HEK293 (cell line): ENCODE measurements at regions not wholly inside any gene's neighbourhood (a gene's known extent, or its start where the extent isn't known, plus 50 kb on each side); places are given as distances from the start of the nearest gene placed in this dataset.

ENCODE experiments used
- CTCF ChIA-PET: fragments of 350-600 bp; formaldehyde crosslinking; extraction: SDS; loops from one replicate; lab custom pipeline; 2021; ENCODE audit warnings: antibody characterized with exemption; lab: Yijun Ruan, JAX
- POLR2A ChIA-PET: fragments of 300-600 bp; formaldehyde crosslinking; extraction: SDS; loops from one replicate; lab custom pipeline; 2020; ENCODE audit warnings: antibody characterized with exemption, inconsistent platforms; lab: Yijun Ruan, JAX
- H3K27ac ChIP-seq: fragments of 200-500 bp; sonication (Bioruptor generic); 2 replicates; pipeline ENCODE4 v1.5.1; 2014; ENCODE audit warnings: low read depth, low read length, control low read depth, inconsistent platforms; ENCODE audit errors: extremely low read depth
- H3K36me3 ChIP-seq, 2 experiments: fragments of 200-500 bp in 1 of 2; sonication (Bioruptor generic) in 1 of 2; 1 replicate in 1 of 2; 2 replicates in 1 of 2; pipeline ENCODE4 v1.5.1; 2014 to 2017; ENCODE audit warnings: inconsistent platforms in 2 of 2, low read length in 2 of 2; ENCODE audit not compliant: control insufficient read depth in 2 of 2, insufficient read depth in 1 of 2
- H3K4me1 ChIP-seq: fragments of 200-500 bp; sonication (Bioruptor generic); 2 replicates; pipeline ENCODE4 v1.5.1; 2014; ENCODE audit warnings: mild to moderate bottlenecking, low read length, inconsistent platforms; ENCODE audit not compliant: control insufficient read depth, insufficient read depth
- H3K4me3 ChIP-seq: 2 replicates; pipeline ENCODE4 v1.5.1; 2011; ENCODE audit warnings: low read depth, mild to moderate bottlenecking, control low read depth, low read length, moderate library complexity
- H3K9me3 ChIP-seq: fragments of 200-500 bp; sonication (Bioruptor generic); 2 replicates; pipeline ENCODE4 v1.5.1; 2014; ENCODE audit warnings: low read depth, low read length, inconsistent platforms; ENCODE audit not compliant: control insufficient read depth, insufficient read depth
- EGR2 ChIP-seq: fragments of 450-650 bp; formaldehyde crosslinking; IDR thresholded peaks from 2 replicates; pipeline ENCODE4 v1.5.1; 2016; ENCODE audit warnings: low read depth, missing biosample characterization, missing genetic modification characterization
- FEZF1 ChIP-seq: fragments of 450-650 bp; formaldehyde crosslinking; IDR thresholded peaks from 2 replicates; pipeline ENCODE4 v1.5.1; 2016; ENCODE audit warnings: missing biosample characterization, missing genetic modification characterization
- GFI1B ChIP-seq: fragments of 450-650 bp; formaldehyde crosslinking; IDR thresholded peaks from 2 replicates; pipeline ENCODE4 v1.5.1; 2016; ENCODE audit warnings: missing biosample characterization, missing genetic modification characterization
- GLIS2 ChIP-seq: fragments of 450-650 bp; formaldehyde crosslinking; IDR thresholded peaks from 2 replicates; pipeline ENCODE4 v1.5.1; 2016; ENCODE audit warnings: missing biosample characterization, missing genetic modification characterization
- HIC1 ChIP-seq: fragments of 450-650 bp; formaldehyde crosslinking; IDR thresholded peaks from 2 replicates; pipeline ENCODE4 v1.5.1; 2016; ENCODE audit warnings: missing biosample characterization, missing genetic modification characterization
- PRDM6 ChIP-seq: fragments of 450-650 bp; formaldehyde crosslinking; IDR thresholded peaks from 2 replicates; pipeline ENCODE4 v1.5.1; 2017; ENCODE audit warnings: missing biosample characterization, missing genetic modification characterization
- SALL2 ChIP-seq: fragments of 450-650 bp; formaldehyde crosslinking; IDR thresholded peaks from 2 replicates; pipeline ENCODE4 v1.5.0; 2017; ENCODE audit warnings: missing biosample characterization, mild to moderate bottlenecking, missing genetic modification characterization, borderline replicate concordance
- ZBTB20 ChIP-seq: fragments of 450-650 bp; formaldehyde crosslinking; IDR thresholded peaks from 2 replicates; pipeline ENCODE4 v1.5.1; 2016; ENCODE audit warnings: missing biosample characterization, missing genetic modification characterization
- ZIC2 ChIP-seq: fragments of 450-650 bp; formaldehyde crosslinking; IDR thresholded peaks from 2 replicates; pipeline ENCODE4 v1.5.1; 2016; ENCODE audit warnings: missing biosample characterization, missing genetic modification characterization
- ZNF121 ChIP-seq: fragments of 450-650 bp; formaldehyde crosslinking; IDR thresholded peaks from 2 replicates; pipeline ENCODE4 v1.5.1; 2016; ENCODE audit warnings: missing biosample characterization, missing genetic modification characterization
- ZNF138 ChIP-seq: fragments of 450-650 bp; formaldehyde crosslinking; IDR thresholded peaks from 2 replicates; pipeline ENCODE4 v1.5.1; 2016; ENCODE audit warnings: missing biosample characterization, missing genetic modification characterization, borderline replicate concordance
- ZNF146 ChIP-seq: fragments of 450-650 bp; formaldehyde crosslinking; IDR thresholded peaks from 2 replicates; pipeline ENCODE4 v1.5.1; 2016; ENCODE audit warnings: missing biosample characterization, missing genetic modification characterization
- ZNF174 ChIP-seq: fragments of 450-650 bp; formaldehyde crosslinking; IDR thresholded peaks from 2 replicates; pipeline ENCODE4 v1.5.0; 2017; ENCODE audit warnings: missing biosample characterization, mild to moderate bottlenecking, missing genetic modification characterization
- ZNF23 ChIP-seq: fragments of 450-650 bp; formaldehyde crosslinking; IDR thresholded peaks from 2 replicates; pipeline ENCODE4 v1.5.1; 2016; ENCODE audit warnings: missing biosample characterization, missing genetic modification characterization, borderline replicate concordance
- ZNF24 ChIP-seq: fragments of 450-650 bp; formaldehyde crosslinking; IDR thresholded peaks from 2 replicates; pipeline ENCODE4 v1.5.1; 2016; ENCODE audit warnings: missing biosample characterization, missing genetic modification characterization
- ZNF248 ChIP-seq: fragments of 450-650 bp; formaldehyde crosslinking; IDR thresholded peaks from 2 replicates; pipeline ENCODE4 v1.5.1; 2017; ENCODE audit warnings: missing biosample characterization, missing genetic modification characterization
- ZNF280D ChIP-seq: fragments of 450-650 bp; formaldehyde crosslinking; IDR thresholded peaks from 2 replicates; pipeline ENCODE4 v1.5.1; 2016; ENCODE audit warnings: missing biosample characterization, missing genetic modification characterization
- ZNF324 ChIP-seq: fragments of 450-650 bp; formaldehyde crosslinking; IDR thresholded peaks from 2 replicates; pipeline ENCODE4 v1.5.1; 2016; ENCODE audit warnings: missing biosample characterization, missing genetic modification characterization
- ZNF341 ChIP-seq: fragments of 450-650 bp; formaldehyde crosslinking; IDR thresholded peaks from 2 replicates; pipeline ENCODE4; 2016; ENCODE audit warnings: low read depth, missing biosample characterization, missing genetic modification characterization
- ZNF354C ChIP-seq: fragments of 450-650 bp; formaldehyde crosslinking; IDR thresholded peaks from 2 replicates; pipeline ENCODE4 v1.5.1; 2016; ENCODE audit warnings: missing biosample characterization, missing genetic modification characterization, low read depth, borderline replicate concordance
- ZNF366 ChIP-seq: fragments of 450-650 bp; formaldehyde crosslinking; conservative IDR thresholded peaks from 2 replicates; pipeline ENCODE4 v1.5.1; 2016; ENCODE audit warnings: missing biosample characterization, missing genetic modification characterization
- ZNF416 ChIP-seq: fragments of 450-650 bp; formaldehyde crosslinking; IDR thresholded peaks from 2 replicates; pipeline ENCODE4 v1.5.1; 2016; ENCODE audit warnings: missing biosample characterization, missing genetic modification characterization
- ZNF426 ChIP-seq: fragments of 450-650 bp; formaldehyde crosslinking; IDR thresholded peaks from 2 replicates; pipeline ENCODE4 v1.5.1; 2017; ENCODE audit warnings: missing biosample characterization, missing genetic modification characterization, mild to moderate bottlenecking, inconsistent platforms, moderate library complexity
- ZNF473 ChIP-seq: fragments of 450-650 bp; formaldehyde crosslinking; IDR thresholded peaks from 2 replicates; pipeline ENCODE4 v1.5.1; 2017; ENCODE audit warnings: missing biosample characterization, missing genetic modification characterization
- ZNF48 ChIP-seq: fragments of 450-650 bp; formaldehyde crosslinking; IDR thresholded peaks from 2 replicates; pipeline ENCODE4 v1.5.1; 2016; ENCODE audit warnings: missing biosample characterization, missing genetic modification characterization
- ZNF544 ChIP-seq: fragments of 450-650 bp; formaldehyde crosslinking; IDR thresholded peaks from 2 replicates; pipeline ENCODE4 v1.5.0; 2017; ENCODE audit warnings: missing biosample characterization, missing genetic modification characterization
- ZNF623 ChIP-seq: fragments of 450-650 bp; formaldehyde crosslinking; IDR thresholded peaks from 2 replicates; pipeline ENCODE4 v1.5.1; 2016; ENCODE audit warnings: missing biosample characterization, missing genetic modification characterization
- ZNF645 ChIP-seq: fragments of 450-650 bp; formaldehyde crosslinking; IDR thresholded peaks from 2 replicates; pipeline ENCODE4; 2016; ENCODE audit warnings: missing biosample characterization, missing genetic modification characterization
- ZSCAN23 ChIP-seq: fragments of 450-650 bp; formaldehyde crosslinking; IDR thresholded peaks from 2 replicates; pipeline ENCODE4 v1.5.1; 2016; ENCODE audit warnings: missing biosample characterization, missing genetic modification characterization

- Histone ChIP-seq H3K4me3 (no peak overlapping the region), H3K36me3 (no peaks in the 10 kb centered on the region), H3K9me3 (no peaks in the 10 kb centered on the region), H3K27ac (no peak overlapping the region), H3K4me1 (no peaks in the 10 kb centered on the region)
- TF ChIP-seq ZBTB20 (tag by site-specific recombination): no peak
- TF ChIP-seq ZNF426 (tag by site-specific recombination): no peak
- no peak for TF ChIP-seq HIC1 (tag by site-specific recombination)
- TF ChIP-seq ZNF473: no peak
- TF ChIP-seq ZNF645: no peak
- no peak for TF ChIP-seq ZNF544 (tag by site-specific recombination)
- no peak for TF ChIP-seq ZIC2
- TF ChIP-seq ZNF24 (tag by site-specific recombination): no peak
- no peak for TF ChIP-seq ZNF174
- TF ChIP-seq SALL2: no peak
- TF ChIP-seq ZNF138 (tag by site-specific recombination): no peak
- TF ChIP-seq GLIS2 (tag by site-specific recombination): no peak
- no peak for TF ChIP-seq ZNF248 (tag by site-specific recombination)
- no peak for TF ChIP-seq ZNF48 (tag by site-specific recombination)
- POLR2A ChIA-PET: no interaction called here
- CTCF ChIA-PET: no interaction called here
Observed at GRCh38 chr5:61905613-61906012, 400.4 kb upstream of the KIF2A start.

- no peaks in the 10 kb centered on the region for H3K9me3 ChIP-seq
- TF ChIP-seq ZNF146 (tag by site-specific recombination) (no peak), ZNF280D (tag by site-specific recombination) (no peak), ZNF23 (tag by site-specific recombination) (no peak), EGR2 (no peak), ZNF341 (tag by site-specific recombination) (no peak), GFI1B (tag by site-specific recombination) (no peak), ZSCAN23 (tag by site-specific recombination) (no peak), PRDM6 (no peak), ZNF416 (tag by site-specific recombination) (no peak), ZNF324 (tag by site-specific recombination) (no peak), ZNF354C (no peak), ZNF366 (tag by site-specific recombination) (no peak), ZNF174 (no peak), ZNF24 (tag by site-specific recombination) (no peak), ZNF121 (tag by site-specific recombination) (no peak), FEZF1 (tag by site-specific recombination) (no peak), ZNF623 (tag by site-specific recombination) (no peak)
- H3K27ac ChIP-seq: no peak overlapping the region
- no peak overlapping the region for H3K4me3 ChIP-seq
- POLR2A ChIA-PET: no interaction called here
- H3K36me3 ChIP-seq: no peaks in the 10 kb centered on the region
- CTCF ChIA-PET: no interaction called here
- H3K4me1 ChIP-seq: no peaks in the 10 kb centered on the region
Observed at GRCh38 chr5:61906820-61907219, 399.2 kb upstream of the KIF2A start.
